GM19328 (cell line): ENCODE measurements at regions not wholly inside any gene's neighbourhood (a gene's known extent, or its start where the extent isn't known, plus 50 kb on each side); places are given as distances from the start of the nearest gene placed in this dataset.
"Not testable (repeated sequence)": the region's sequence is repeated elsewhere in the genome, so short reads cannot be mapped to it uniquely, and the experiment has no call there.

ENCODE experiments used
- ATAC-seq: cut with Tn5 transposase; IDR thresholded peaks from one replicate; pipeline ENCODE4 v1.9.1; 2021; ENCODE audit warnings: mild to moderate bottlenecking, moderate library complexity; ENCODE audit not compliant: unreplicated experiment

GRCh38 chr3:170712798-170713197 is 126.9 kb upstream of the SLC7A14 start:
- no peak for ATAC-seq

- no peak for ATAC-seq
These were observed 126.5 kb upstream of the SLC7A14 start for GRCh38 chr3:170712336-170712735.

- ATAC-seq = no peak
These were observed 125.9 kb upstream of the SLC7A14 start for GRCh38 chr3:170711786-170712185.

- no peak for ATAC-seq
These were observed 123.2 kb upstream of the SLC7A14 start for GRCh38 chr3:170709046-170709445.

- ATAC-seq = no peak
These were observed 122.0 kb upstream of the SLC7A14 start for GRCh38 chr3:170707899-170708298.

- ATAC-seq = no peak
These were observed 119.3 kb upstream of the SLC7A14 start for GRCh38 chr3:170705131-170705530.

GRCh38 chr3:170703121-170703588 is 117.3 kb upstream of the SLC7A14 start:
- no peak for ATAC-seq

- no peak for ATAC-seq
These were observed 116.1 kb upstream of the SLC7A14 start for GRCh38 chr3:170701696-170702678.

- ATAC-seq = no peak
These were observed 114.2 kb upstream of the SLC7A14 start for GRCh38 chr3:170700054-170700404.

- no peak for ATAC-seq
These were observed 113.5 kb upstream of the SLC7A14 start for GRCh38 chr3:170699158-170700053.

- ATAC-seq = no peak
These were observed 112.0 kb upstream of the SLC7A14 start for GRCh38 chr3:170697908-170698307.

GRCh38 chr3:170697131-170697530 is 111.3 kb upstream of the SLC7A14 start:
- no peak for ATAC-seq

- no peak for ATAC-seq
These were observed 109.7 kb upstream of the SLC7A14 start for GRCh38 chr3:170695486-170696064.

GRCh38 chr3:170692720-170693119 is 106.8 kb upstream of the SLC7A14 start:
- no peak for ATAC-seq

GRCh38 chr3:170690661-170690981 is 104.7 kb upstream of the SLC7A14 start:
- ATAC-seq = no peak

GRCh38 chr3:170689893-170690660 is 104.2 kb upstream of the SLC7A14 start:
- ATAC-seq = no peak

- ATAC-seq = no peak
These were observed 103.5 kb upstream of the SLC7A14 start for GRCh38 chr3:170689296-170689829.

- ATAC-seq = not testable (repeated sequence)
These were observed 102.3 kb upstream of the SLC7A14 start for GRCh38 chr3:170688222-170688621.

GRCh38 chr3:170680593-170680992 is 94.7 kb upstream of the SLC7A14 start:
- ATAC-seq = no peak

- no peak for ATAC-seq
These were observed 93.3 kb upstream of the SLC7A14 start for GRCh38 chr3:170679190-170679589.
